ENCODE measurements at regions not wholly inside any gene's neighbourhood (a gene's known extent, or its start where the extent isn't known, plus 50 kb on each side); places are given as distances from the start of the nearest gene placed in this dataset.
"Not testable (repeated sequence)": the region's sequence is repeated elsewhere in the genome, so short reads cannot be mapped to it uniquely, and the experiment has no call there.

DNA sequence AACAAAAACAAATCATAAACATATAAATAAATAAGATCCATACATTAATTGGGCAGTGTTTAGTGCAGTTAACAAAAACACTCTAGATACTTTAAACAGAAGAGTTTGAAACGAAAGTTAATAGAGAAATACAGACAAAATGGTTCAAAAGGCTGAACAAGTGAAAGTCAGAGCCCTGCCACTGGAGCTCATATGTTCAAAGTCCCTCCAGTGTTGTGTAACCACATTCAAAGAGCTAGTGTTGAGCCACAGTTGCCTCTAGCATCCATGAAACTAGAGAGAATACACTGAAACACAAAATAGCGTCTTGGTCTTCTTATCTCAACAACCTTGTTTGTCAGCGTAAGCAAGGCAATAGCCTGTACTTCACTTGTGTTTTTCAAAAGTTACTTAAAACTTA is 1309.8 kb upstream of the NRXN1 start:
- peaks cover 8% of the 10 kb centered on the region for H3K9me3 Mint-ChIP-seq
- no peaks in the 10 kb centered on the region for H3K36me3 Mint-ChIP-seq
- CTCF ChIA-PET: interaction anchor here (1.5 kb wide), 1 partner anchor 13 kb away, joined by 4 read pairs; no protein-coding TSS in a partner anchor
- H3K27ac Mint-ChIP-seq: no peak overlapping the region
- DNase-seq: no peak
- no peaks in the 10 kb centered on the region for H3K27me3 Mint-ChIP-seq
- H3K4me1 Mint-ChIP-seq: no peaks in the 10 kb centered on the region
- no peak overlapping the region for H3K4me3 Mint-ChIP-seq

DNA sequence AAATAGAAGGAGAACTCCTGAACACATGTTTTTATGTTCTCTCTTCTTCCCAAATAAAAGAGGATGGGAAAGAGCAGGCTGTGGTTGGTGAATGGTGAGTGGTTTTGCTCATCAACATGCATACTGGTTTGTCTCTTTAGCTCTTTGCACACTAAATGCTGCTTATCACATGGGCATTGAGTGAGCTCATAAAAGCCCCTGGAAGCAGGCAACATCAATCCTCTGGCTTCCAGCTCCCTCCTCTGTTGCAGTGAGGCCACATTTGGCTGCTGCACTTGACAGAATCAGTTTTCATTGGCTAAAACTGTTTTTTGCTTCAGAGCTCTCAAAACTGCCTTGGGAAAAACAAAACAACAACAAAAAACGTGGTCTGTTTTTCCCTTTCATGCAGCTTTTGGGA is 1308.2 kb upstream of the NRXN1 start:
- H3K4me1 Mint-ChIP-seq: no peaks in the 10 kb centered on the region
- H3K36me3 Mint-ChIP-seq: no peaks in the 10 kb centered on the region
- H3K9me3 Mint-ChIP-seq: peaks cover 3% of the 10 kb centered on the region
- no peak for DNase-seq
- H3K4me3 Mint-ChIP-seq: no peak overlapping the region
- H3K27ac Mint-ChIP-seq: no peak overlapping the region
- no peaks in the 10 kb centered on the region for H3K27me3 Mint-ChIP-seq
- CTCF ChIA-PET: no interaction called here

DNA sequence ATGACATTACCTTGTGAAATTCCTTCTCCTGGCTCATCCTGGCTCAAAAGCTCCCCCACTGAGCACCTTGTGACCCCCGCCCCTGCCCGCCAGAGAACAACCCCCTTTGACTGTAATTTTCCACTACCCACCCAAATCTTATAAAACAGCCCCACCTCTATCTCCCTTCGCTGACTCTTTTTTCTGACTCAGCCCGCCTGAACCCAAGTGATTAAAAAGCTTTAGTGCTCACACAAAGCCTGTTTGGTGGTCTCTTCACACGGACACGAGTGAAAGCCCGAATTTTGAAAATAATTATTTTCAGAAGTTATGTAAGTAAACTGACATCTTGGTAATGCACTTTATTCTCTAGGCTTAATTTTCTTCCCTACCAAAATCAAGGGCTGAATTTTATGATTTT is 1305.9 kb upstream of the NRXN1 start:
- H3K27ac Mint-ChIP-seq, CTCF ChIA-PET, H3K9me3 Mint-ChIP-seq, DNase-seq, H3K36me3 Mint-ChIP-seq, H3K27me3 Mint-ChIP-seq, H3K4me1 Mint-ChIP-seq, H3K4me3 Mint-ChIP-seq: not testable (repeated sequence)

DNA sequence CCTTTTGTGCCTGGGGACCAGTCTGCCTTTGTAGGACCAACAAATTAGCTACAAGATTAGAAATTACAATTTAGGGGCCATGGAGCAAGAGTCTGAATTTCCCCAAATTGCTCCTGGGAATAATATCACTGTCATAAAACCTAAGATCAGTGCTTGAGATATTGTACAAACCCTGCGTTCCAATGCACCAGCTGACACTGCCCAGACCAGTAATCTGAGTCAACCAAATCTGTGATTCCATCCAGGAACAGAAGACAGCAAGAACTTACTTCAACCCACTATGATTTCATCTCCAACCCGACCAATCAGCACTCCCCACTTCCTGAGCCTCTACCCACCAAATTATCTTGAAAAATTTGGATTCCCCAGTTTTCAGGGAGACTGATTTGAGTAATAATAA is 1305.0 kb upstream of the NRXN1 start:
- Mint-ChIP-seq H3K9me3 (peaks cover 5% of the 10 kb centered on the region), H3K36me3 (no peaks in the 10 kb centered on the region), H3K27ac (no peak overlapping the region), H3K4me3 (no peak overlapping the region), H3K27me3 (no peaks in the 10 kb centered on the region), H3K4me1 (no peaks in the 10 kb centered on the region)
- CTCF ChIA-PET: no interaction called here
- DNase-seq: no peak

DNA sequence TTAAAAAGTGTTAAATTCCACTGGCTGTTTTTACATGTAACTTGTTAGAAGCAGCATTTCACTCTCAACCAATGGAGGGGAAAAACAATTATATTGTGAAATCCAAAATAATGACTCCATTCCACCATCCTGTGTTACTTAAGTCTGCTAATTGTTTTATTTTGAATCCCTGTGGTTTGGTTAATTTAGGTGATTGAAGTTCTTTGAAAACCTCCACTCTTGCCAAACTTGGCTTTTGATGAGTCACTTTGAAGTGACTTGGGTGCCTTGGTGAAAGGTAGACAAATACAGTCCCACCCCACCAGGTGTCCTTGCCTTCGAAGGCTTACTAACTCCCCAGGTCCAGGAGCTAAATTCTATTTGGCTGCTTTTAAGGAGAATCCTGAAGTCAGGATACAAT is 1303.8 kb upstream of the NRXN1 start:
- Mint-ChIP-seq H3K27ac (no peak overlapping the region), H3K36me3 (no peaks in the 10 kb centered on the region), H3K27me3 (no peaks in the 10 kb centered on the region), H3K4me3 (no peak overlapping the region), H3K9me3 (peaks cover 5% of the 10 kb centered on the region), H3K4me1 (no peaks in the 10 kb centered on the region)
- CTCF ChIA-PET: no interaction called here
- DNase-seq: no peak

DNA sequence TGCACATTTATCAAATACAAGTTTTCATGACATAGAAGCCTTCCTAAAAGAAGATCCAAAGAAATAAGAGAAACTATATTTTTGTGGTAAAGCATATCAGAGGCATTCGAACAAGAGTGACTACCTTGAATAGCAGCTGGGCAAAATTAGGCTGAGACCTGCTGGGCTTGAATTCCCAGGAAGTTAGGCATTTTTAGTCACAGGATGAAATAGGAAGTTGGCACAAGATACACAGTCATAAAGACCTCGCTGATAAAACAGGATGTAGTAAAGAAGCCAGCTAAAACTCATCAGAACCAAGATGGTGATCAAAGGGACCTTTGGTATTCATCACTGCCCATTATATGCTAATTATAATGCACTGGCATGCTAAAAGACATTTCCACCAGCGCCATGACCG is 1302.3 kb upstream of the NRXN1 start:
- Mint-ChIP-seq H3K27ac (no peak overlapping the region), H3K4me3 (no peak overlapping the region)

DNA sequence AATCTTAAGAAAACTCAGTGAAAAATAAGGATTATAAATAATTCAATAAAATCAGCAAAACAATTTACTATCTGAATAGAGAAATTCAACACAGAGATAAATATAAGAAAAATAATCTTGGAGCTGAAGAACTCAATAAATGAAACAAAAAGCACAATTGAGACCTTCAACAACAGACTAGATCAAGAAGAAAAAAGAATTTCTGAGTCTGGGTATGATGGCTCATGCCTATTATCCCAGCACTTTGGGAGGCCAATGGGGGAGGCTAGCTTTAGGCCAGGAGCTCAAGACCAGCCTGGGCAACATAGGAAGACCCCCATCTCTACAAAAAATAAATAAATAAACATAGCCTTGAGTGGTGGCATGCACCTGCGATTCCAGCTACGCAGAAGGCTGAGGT is 1295.7 kb upstream of the NRXN1 start:
- Mint-ChIP-seq H3K4me3 (no peak overlapping the region), H3K4me1 (no peaks in the 10 kb centered on the region), H3K36me3 (no peaks in the 10 kb centered on the region), H3K27ac (no peak overlapping the region), H3K9me3 (peaks cover 8% of the 10 kb centered on the region), H3K27me3 (no peaks in the 10 kb centered on the region)
- no peak for DNase-seq
- CTCF ChIA-PET: interaction anchor here (1.2 kb wide), 1 partner anchor 14 kb away, joined by 4 read pairs; no protein-coding TSS in a partner anchor

More for the DNA sequence above, 1302.3 kb upstream of the NRXN1 start:
- Mint-ChIP-seq H3K27me3 (no peaks in the 10 kb centered on the region), H3K4me1 (no peaks in the 10 kb centered on the region), H3K9me3 (peaks cover 5% of the 10 kb centered on the region), H3K36me3 (no peaks in the 10 kb centered on the region)
- no peak for DNase-seq
- CTCF ChIA-PET: no interaction called here

DNA sequence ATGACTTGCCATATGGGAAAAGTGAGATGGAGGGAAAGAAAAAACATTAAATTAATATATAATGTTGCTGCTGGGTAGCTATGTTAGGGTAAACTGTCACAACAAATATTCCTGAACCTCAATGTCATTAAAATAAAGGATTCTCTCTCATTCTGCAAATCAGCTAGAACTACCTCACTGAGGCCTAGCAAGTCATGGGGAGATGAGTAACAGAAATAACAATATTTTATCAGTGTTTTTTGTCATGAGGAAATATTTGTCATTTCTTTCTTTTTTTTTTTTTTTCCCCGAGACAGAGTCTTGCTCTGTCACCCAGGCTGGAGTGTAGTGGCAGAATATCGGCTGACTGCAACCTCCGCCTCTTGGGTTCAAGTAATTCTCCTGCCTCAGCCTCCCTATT is 1282.3 kb upstream of the NRXN1 start:
- DNase-seq: no peak
- CTCF ChIA-PET: no interaction called here
- H3K9me3 Mint-ChIP-seq: peaks cover 3% of the 10 kb centered on the region

DNA sequence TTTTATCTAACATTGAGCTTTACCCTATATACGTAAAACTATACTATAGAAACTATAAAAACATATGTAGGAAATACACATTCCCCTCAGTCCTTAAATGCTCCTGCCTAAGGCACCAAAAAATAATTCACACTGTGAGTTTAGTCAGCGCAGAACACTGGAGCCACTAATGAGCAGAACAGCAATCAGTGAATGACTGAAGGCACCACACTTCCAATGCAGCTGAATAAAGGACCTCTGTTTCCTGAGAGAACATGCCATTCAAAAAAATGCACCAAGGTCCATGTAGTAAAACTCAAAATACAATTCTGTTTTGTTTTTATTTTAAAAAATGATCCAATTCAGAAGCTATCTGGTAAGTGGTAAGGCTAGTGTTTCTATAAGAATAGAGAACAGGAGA is 1280.6 kb upstream of the NRXN1 start:
- Mint-ChIP-seq H3K9me3 (peaks cover 6% of the 10 kb centered on the region), H3K36me3 (no peaks in the 10 kb centered on the region), H3K4me1 (no peaks in the 10 kb centered on the region), H3K27ac (no peak overlapping the region), H3K27me3 (no peaks in the 10 kb centered on the region), H3K4me3 (no peak overlapping the region)
- no peak for DNase-seq
- CTCF ChIA-PET: no interaction called here

More for the DNA sequence above, 1282.3 kb upstream of the NRXN1 start:
- H3K36me3 Mint-ChIP-seq: no peaks in the 10 kb centered on the region
- H3K4me3 Mint-ChIP-seq: no peak overlapping the region
- H3K27ac Mint-ChIP-seq: no peak overlapping the region
- no peaks in the 10 kb centered on the region for H3K27me3 Mint-ChIP-seq
- H3K4me1 Mint-ChIP-seq: no peaks in the 10 kb centered on the region

DNA sequence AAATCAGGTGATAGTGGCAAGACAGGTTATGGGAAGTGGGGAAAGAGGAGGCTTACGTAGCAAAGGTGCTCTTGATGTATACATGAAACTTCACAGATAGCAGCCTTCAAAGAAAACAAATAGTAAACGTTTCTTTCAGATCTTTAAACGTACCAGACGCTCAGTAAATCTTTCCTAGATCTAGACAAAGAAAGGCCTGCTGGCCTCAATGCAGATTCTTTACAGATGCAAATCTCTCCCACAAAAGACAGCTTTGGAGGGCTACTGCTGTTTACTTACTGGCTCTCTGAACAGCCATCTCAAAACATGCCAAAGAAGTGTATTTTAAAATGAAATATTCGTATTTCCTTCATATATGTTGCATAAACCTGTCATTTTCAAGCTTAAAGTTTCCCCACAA is 1279.9 kb upstream of the NRXN1 start:
- Mint-ChIP-seq H3K27me3 (no peaks in the 10 kb centered on the region), H3K4me3 (no peak overlapping the region), H3K27ac (no peak overlapping the region), H3K9me3 (peaks cover 6% of the 10 kb centered on the region), H3K36me3 (no peaks in the 10 kb centered on the region), H3K4me1 (no peaks in the 10 kb centered on the region)
- CTCF ChIA-PET: no interaction called here
- no peak for DNase-seq

DNA sequence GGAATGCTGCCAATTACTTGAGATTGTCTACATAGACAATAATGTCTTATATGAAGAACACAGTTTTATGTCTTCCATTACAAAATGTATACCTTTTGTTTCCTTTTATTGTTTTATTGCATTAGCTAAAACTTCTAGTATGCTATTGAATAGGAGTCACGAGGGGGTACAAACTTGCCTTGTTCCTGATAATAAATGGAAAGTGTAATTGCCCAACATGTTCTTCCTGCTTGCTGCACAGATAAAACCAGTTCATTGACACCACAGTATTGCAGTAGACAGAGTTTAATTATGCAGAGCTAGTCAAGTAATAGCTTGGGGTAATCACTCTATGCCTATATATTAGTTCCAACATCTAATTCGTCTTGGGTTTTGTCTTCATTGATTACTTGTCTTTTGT is 1276.2 kb upstream of the NRXN1 start:
- DNase-seq: no peak
- Mint-ChIP-seq H3K36me3 (no peaks in the 10 kb centered on the region), H3K9me3 (peaks cover 15% of the 10 kb centered on the region)

DNA sequence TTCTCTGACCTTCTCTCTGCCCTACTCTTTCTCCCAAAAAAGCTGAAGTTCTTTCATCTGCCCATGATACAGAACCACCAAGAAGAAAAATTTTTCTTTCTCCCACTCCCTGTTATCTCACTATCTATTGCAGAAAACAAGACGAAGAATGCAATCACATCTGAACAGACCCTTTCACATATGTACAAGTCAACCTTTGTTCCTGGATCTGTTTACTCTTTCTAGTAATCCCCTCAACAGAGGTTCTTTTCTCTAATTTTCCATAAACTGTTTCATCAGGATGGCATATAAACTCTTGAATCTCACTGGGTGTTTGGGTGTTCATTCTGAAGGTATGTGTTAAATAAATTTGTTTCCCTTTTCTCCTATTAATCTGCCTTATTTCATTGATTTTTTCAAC is 1262.7 kb upstream of the NRXN1 start:
- CTCF ChIA-PET: no interaction called here
- no peak overlapping the region for H3K27ac Mint-ChIP-seq
- H3K9me3 Mint-ChIP-seq: peaks cover 5% of the 10 kb centered on the region
- no peak for DNase-seq
- H3K36me3 Mint-ChIP-seq: no peaks in the 10 kb centered on the region
- H3K4me3 Mint-ChIP-seq: no peak overlapping the region
- no peaks in the 10 kb centered on the region for H3K4me1 Mint-ChIP-seq
- no peaks in the 10 kb centered on the region for H3K27me3 Mint-ChIP-seq

More for the DNA sequence above, 1276.2 kb upstream of the NRXN1 start:
- CTCF ChIA-PET: no interaction called here
- Mint-ChIP-seq H3K4me1 (no peaks in the 10 kb centered on the region), H3K27ac (no peak overlapping the region), H3K27me3 (no peaks in the 10 kb centered on the region), H3K4me3 (no peak overlapping the region)

DNA sequence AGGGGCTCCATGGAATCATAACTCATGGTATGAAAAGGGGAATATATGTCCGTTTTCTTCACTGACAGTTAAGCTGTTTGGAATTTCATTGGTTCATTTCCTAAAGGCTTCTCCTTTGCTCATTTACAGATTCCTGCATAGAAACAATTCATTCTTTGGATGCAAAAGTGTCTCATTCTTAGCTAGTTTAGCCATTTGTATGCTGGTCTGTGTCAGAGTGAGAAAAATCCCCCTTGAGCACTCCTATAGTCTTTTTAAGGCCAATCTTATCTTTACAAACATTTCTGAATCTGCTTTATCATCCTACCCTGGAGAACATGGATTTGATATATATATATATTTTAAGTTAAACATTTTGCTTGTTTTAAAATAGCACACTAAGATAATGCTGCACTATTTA is 1260.9 kb upstream of the NRXN1 start:
- no peaks in the 10 kb centered on the region for H3K36me3 Mint-ChIP-seq
- no peak overlapping the region for H3K27ac Mint-ChIP-seq
- no peaks in the 10 kb centered on the region for H3K4me1 Mint-ChIP-seq
- DNase-seq: no peak
- no peaks in the 10 kb centered on the region for H3K27me3 Mint-ChIP-seq
- CTCF ChIA-PET: no interaction called here
- no peak overlapping the region for H3K4me3 Mint-ChIP-seq
- H3K9me3 Mint-ChIP-seq: peaks cover 5% of the 10 kb centered on the region

DNA sequence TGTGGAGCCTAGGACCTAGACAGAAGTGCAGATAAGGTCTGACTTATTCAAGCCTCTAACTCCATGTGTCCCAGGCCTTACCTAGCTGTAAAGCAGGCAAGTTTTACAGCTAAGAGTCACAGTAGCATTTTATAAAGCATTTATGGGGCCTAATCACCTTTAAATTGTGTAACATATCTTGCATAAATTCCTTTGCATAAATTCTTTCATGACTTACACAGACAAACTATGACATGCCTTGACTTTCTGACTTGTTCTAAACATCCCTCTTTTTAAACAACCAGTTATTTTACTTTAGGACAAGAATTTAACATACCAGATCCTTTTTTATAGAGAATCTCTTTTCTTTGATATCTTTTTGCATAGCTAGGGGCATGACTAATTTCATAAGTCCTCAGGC is 1257.8 kb upstream of the NRXN1 start:
- H3K36me3 Mint-ChIP-seq: no peaks in the 10 kb centered on the region
- CTCF ChIA-PET: no interaction called here
- no peaks in the 10 kb centered on the region for H3K4me1 Mint-ChIP-seq
- H3K27me3 Mint-ChIP-seq: no peaks in the 10 kb centered on the region
- H3K4me3 Mint-ChIP-seq: no peak overlapping the region
- DNase-seq: no peak
- peaks cover 10% of the 10 kb centered on the region for H3K9me3 Mint-ChIP-seq
- H3K27ac Mint-ChIP-seq: no peak overlapping the region

DNA sequence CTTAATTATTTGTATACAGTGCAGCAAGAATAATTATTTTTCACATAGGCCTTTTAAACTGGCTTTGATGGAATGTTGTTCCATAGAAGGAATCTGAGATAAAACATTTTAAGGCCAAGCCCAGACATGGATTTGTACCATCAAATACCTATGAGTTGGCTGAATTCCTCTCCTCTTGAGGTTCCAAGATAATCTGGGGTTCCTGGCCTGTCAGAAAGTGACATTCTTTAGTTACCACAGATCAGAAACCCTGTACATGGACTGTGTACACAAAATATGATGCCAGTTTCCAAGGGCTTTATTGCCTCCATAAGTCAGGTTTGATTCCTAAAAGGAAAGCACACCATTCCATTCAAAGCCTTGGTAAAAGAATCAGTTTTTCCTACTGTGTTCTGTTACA is 1256.7 kb upstream of the NRXN1 start:
- no peaks in the 10 kb centered on the region for H3K4me1 Mint-ChIP-seq
- DNase-seq: no peak
- CTCF ChIA-PET: no interaction called here

More for the DNA sequence above, 1256.7 kb upstream of the NRXN1 start:
- Mint-ChIP-seq H3K27ac (no peak overlapping the region), H3K36me3 (no peaks in the 10 kb centered on the region), H3K9me3 (peaks cover 7% of the 10 kb centered on the region), H3K4me3 (no peak overlapping the region), H3K27me3 (no peaks in the 10 kb centered on the region)
